HUES6 (cell line): ENCODE measurements at regions not wholly inside any gene's neighbourhood (a gene's known extent, or its start where the extent isn't known, plus 50 kb on each side); places are given as distances from the start of the nearest gene placed in this dataset.
A peak's percentile ranks its signal among the peaks of the same experiment; 100 is the strongest.
"Not testable (repeated sequence)": the region's sequence is repeated elsewhere in the genome, so short reads cannot be mapped to it uniquely, and the experiment has no call there.

Source experiments
- H3K27ac ChIP-seq: 2 replicates; pipeline ENCODE4 v1.7.0; 2013; ENCODE audit warnings: low read depth, mild to moderate bottlenecking, low read length, inconsistent platforms
- H3K27me3 ChIP-seq: 2 replicates; pipeline ENCODE4 v1.6.1; 2013; ENCODE audit warnings: low read length; ENCODE audit not compliant: control insufficient read depth, insufficient read depth
- H3K36me3 ChIP-seq: 2 replicates; pipeline ENCODE4 v1.6.1; 2013; ENCODE audit warnings: low read length; ENCODE audit not compliant: control insufficient read depth, insufficient read depth
- H3K4me1 ChIP-seq: 2 replicates; pipeline ENCODE4 v1.6.1; 2013; ENCODE audit warnings: low read length; ENCODE audit not compliant: control insufficient read depth, insufficient read depth
- H3K4me3 ChIP-seq: 2 replicates; pipeline ENCODE4 v1.5.1; 2013; ENCODE audit warnings: low read depth, low read length
- H3K9ac ChIP-seq: one replicate; pipeline ENCODE4 v1.6.1; 2013; ENCODE audit warnings: mild to moderate bottlenecking, low read length
- H3K9me3 ChIP-seq: 2 replicates; pipeline ENCODE4 v1.6.1; 2013; ENCODE audit warnings: low read depth, low read length; ENCODE audit not compliant: control insufficient read depth, insufficient read depth

- H3K36me3 ChIP-seq, H3K9me3 ChIP-seq, H3K4me3 ChIP-seq, H3K27me3 ChIP-seq: not testable (repeated sequence)
- peak overlapping the region; percentile 10 for H3K9ac ChIP-seq
- H3K27ac ChIP-seq, result peak overlapping the region; percentile 73; the same call in 1 of the 2 replicates
- H3K4me1 ChIP-seq, result peaks cover 22% of the 10 kb centered on the region; the same call in 1 of the 2 replicates
Measured at GRCh38 chr6:63010962-63011361, 200.3 kb upstream of the FKBP1C start.

GRCh38 chr6:63014290-63014689, 197.0 kb upstream of the FKBP1C start:
- 0 out of 2 replicates have a peak overlapping the region, but pooled peaks have one; percentile 31 for H3K27ac ChIP-seq
- H3K4me3 ChIP-seq, result no peak overlapping the region
- no peaks in the 10 kb centered on the region for H3K9me3 ChIP-seq
- H3K36me3 ChIP-seq, result no peaks in the 10 kb centered on the region; the same call in 1 of the 2 replicates
- no peaks in the 10 kb centered on the region for H3K27me3 ChIP-seq
- peaks cover 22% of the 10 kb centered on the region; the same call in 1 of the 2 replicates for H3K4me1 ChIP-seq
- peak overlapping the region; percentile 12 for H3K9ac ChIP-seq

- Histone ChIP-seq H3K9me3 (no peaks in the 10 kb centered on the region), H3K9ac (no peak overlapping the region), H3K27me3 (no peaks in the 10 kb centered on the region), H3K4me1 (no peaks in the 10 kb centered on the region), H3K27ac (no peak overlapping the region), H3K4me3 (no peak overlapping the region), H3K36me3 (no peaks in the 10 kb centered on the region)
Measured at GRCh38 chr6:63022631-63023030, 188.6 kb upstream of the FKBP1C start.

GRCh38 chr6:63023726-63024125, 187.5 kb upstream of the FKBP1C start:
- Histone ChIP-seq H3K4me1 (no peaks in the 10 kb centered on the region), H3K36me3 (no peaks in the 10 kb centered on the region), H3K27ac (no peak overlapping the region), H3K27me3 (no peaks in the 10 kb centered on the region), H3K9ac (no peak overlapping the region), H3K9me3 (no peaks in the 10 kb centered on the region), H3K4me3 (no peak overlapping the region)

- no peak overlapping the region for H3K27ac ChIP-seq
- no peaks in the 10 kb centered on the region for H3K4me1 ChIP-seq
- no peak overlapping the region for H3K4me3 ChIP-seq
- H3K36me3 ChIP-seq, result no peaks in the 10 kb centered on the region
- peaks cover 4% of the 10 kb centered on the region; the same call in 1 of the 2 replicates for H3K9me3 ChIP-seq
- H3K9ac ChIP-seq, result no peak overlapping the region
- no peaks in the 10 kb centered on the region for H3K27me3 ChIP-seq
Measured at GRCh38 chr6:63049216-63049615, 162.1 kb upstream of the FKBP1C start.

- H3K4me1 ChIP-seq, H3K27ac ChIP-seq, H3K9me3 ChIP-seq, H3K36me3 ChIP-seq, H3K27me3 ChIP-seq: not testable (repeated sequence)
- peak overlapping the region; percentile 47; the same call in 1 of the 2 replicates for H3K4me3 ChIP-seq
- peak overlapping the region; percentile 30 for H3K9ac ChIP-seq
Measured at GRCh38 chr6:63053206-63053605, 158.1 kb upstream of the FKBP1C start.

GRCh38 chr6:63058601-63059000, 152.7 kb upstream of the FKBP1C start:
- no peak overlapping the region for H3K4me3 ChIP-seq
- no peaks in the 10 kb centered on the region for H3K4me1 ChIP-seq
- H3K27me3 ChIP-seq, result no peaks in the 10 kb centered on the region
- H3K27ac ChIP-seq, result no peak overlapping the region
- H3K9me3 ChIP-seq, result peaks cover 21% of the 10 kb centered on the region
- no peaks in the 10 kb centered on the region for H3K36me3 ChIP-seq
- H3K9ac ChIP-seq, result no peak overlapping the region

- Histone ChIP-seq H3K9me3 (peaks cover 31% of the 10 kb centered on the region), H3K4me1 (no peaks in the 10 kb centered on the region)
Measured at GRCh38 chr6:63063631-63064271, 147.5 kb upstream of the FKBP1C start.

GRCh38 chr6:63066055-63066704, 145.1 kb upstream of the FKBP1C start:
- Histone ChIP-seq H3K4me3 (no peak overlapping the region), H3K27me3 (no peaks in the 10 kb centered on the region), H3K27ac (no peak overlapping the region), H3K36me3 (no peaks in the 10 kb centered on the region), H3K4me1 (no peaks in the 10 kb centered on the region), H3K9ac (no peak overlapping the region), H3K9me3 (peaks cover 32% of the 10 kb centered on the region)

More at GRCh38 chr6:63063631-63064271, 147.5 kb upstream of the FKBP1C start:
- Histone ChIP-seq H3K36me3 (no peaks in the 10 kb centered on the region), H3K4me3 (no peak overlapping the region), H3K27me3 (no peaks in the 10 kb centered on the region), H3K9ac (no peak overlapping the region), H3K27ac (no peak overlapping the region)

- Histone ChIP-seq H3K4me3 (no peak overlapping the region), H3K4me1 (no peaks in the 10 kb centered on the region), H3K27ac (no peak overlapping the region), H3K36me3 (no peaks in the 10 kb centered on the region), H3K9ac (no peak overlapping the region), H3K9me3 (no peaks in the 10 kb centered on the region), H3K27me3 (no peaks in the 10 kb centered on the region)
Measured at GRCh38 chr6:63094947-63095346, 116.3 kb upstream of the FKBP1C start.

- no peaks in the 10 kb centered on the region for H3K27me3 ChIP-seq
- H3K4me1 ChIP-seq, result no peaks in the 10 kb centered on the region
- H3K36me3 ChIP-seq, result no peaks in the 10 kb centered on the region
- H3K9ac ChIP-seq, result no peak overlapping the region
- no peaks in the 10 kb centered on the region for H3K9me3 ChIP-seq
- no peak overlapping the region for H3K4me3 ChIP-seq
- H3K27ac ChIP-seq, result no peak overlapping the region
Measured at GRCh38 chr6:63097222-63097621, 114.0 kb upstream of the FKBP1C start.
